ENCODE measurements at regions not wholly inside any gene's neighbourhood (a gene's known extent, or its start where the extent isn't known, plus 50 kb on each side); places are given as distances from the start of the nearest gene placed in this dataset.

- no peaks in the 10 kb centered on the region for H3K27me3 ChIP-seq (replicated peaks; ENCODE audit: insufficient read depth, low read length)
- H3K9me3 ChIP-seq (replicated peaks; ENCODE audit: insufficient read depth, low read length): no peaks in the 10 kb centered on the region
- no peak overlapping the region for H3K27ac ChIP-seq (ENCODE audit: low read length)
- no peaks in the 10 kb centered on the region for H3K4me1 ChIP-seq (ENCODE audit: low read length)
- no peak overlapping the region for H3K4me3 ChIP-seq (ENCODE audit: low read length)
- H3K79me2 ChIP-seq (ENCODE audit: low read length): no peaks in the 10 kb centered on the region
- no peak overlapping the region for H2AFZ ChIP-seq (ENCODE audit: low read length)
- no peak for TF ChIP-seq EZH2phosphoT487 (IDR thresholded peaks at IDR 0.05; ENCODE audit: low read length)
- TF ChIP-seq CTCF (IDR thresholded peaks at IDR 0.05; ENCODE audit: low read length): no peak
- no peak for TF ChIP-seq EZH2 (optimal IDR thresholded peaks at IDR 0.05; ENCODE audit: low read depth, low read length)
- no peaks in the 10 kb centered on the region for H3F3A ChIP-seq (ENCODE audit: insufficient read depth, low read length)
- H4K20me1 ChIP-seq (ENCODE audit: insufficient read depth, low read length): no peaks in the 10 kb centered on the region
- no peak for DNase-seq
- H3K36me3 ChIP-seq (replicated peaks; ENCODE audit: insufficient read depth, low read length): no peaks in the 10 kb centered on the region
- no peak overlapping the region for H3K9ac ChIP-seq (ENCODE audit: low read length)
- H3K4me2 ChIP-seq (ENCODE audit: low read depth, low read length): no peak overlapping the region
- H3K9me2 ChIP-seq (replicated peaks; ENCODE audit: insufficient read depth, low read length): no peaks in the 10 kb centered on the region
Measured at GRCh38 chr7:84324136-84324630, 129.6 kb upstream of the SEMA3A start.

GRCh38 chr7:84317536-84317935, 122.9 kb upstream of the SEMA3A start:
- Histone ChIP-seq H3K9ac (ENCODE audit: low read length) (no peak overlapping the region), H3K9me3 (replicated peaks; ENCODE audit: insufficient read depth, low read length) (no peaks in the 10 kb centered on the region), H3K9me2 (replicated peaks; ENCODE audit: insufficient read depth, low read length) (no peaks in the 10 kb centered on the region), H3K36me3 (replicated peaks; ENCODE audit: insufficient read depth, low read length) (no peaks in the 10 kb centered on the region), H2AFZ (ENCODE audit: low read length) (no peak overlapping the region), H3K4me2 (ENCODE audit: low read depth, low read length) (no peak overlapping the region), H3F3A (ENCODE audit: insufficient read depth, low read length) (no peaks in the 10 kb centered on the region), H3K4me1 (ENCODE audit: low read length) (no peaks in the 10 kb centered on the region), H3K27me3 (replicated peaks; ENCODE audit: insufficient read depth, low read length) (no peaks in the 10 kb centered on the region), H3K27ac (ENCODE audit: low read length) (no peak overlapping the region), H3K79me2 (ENCODE audit: low read length) (no peaks in the 10 kb centered on the region), H4K20me1 (ENCODE audit: insufficient read depth, low read length) (no peaks in the 10 kb centered on the region), H3K4me3 (ENCODE audit: low read length) (no peak overlapping the region)
- TF ChIP-seq CTCF (IDR thresholded peaks at IDR 0.05; ENCODE audit: low read length): no peak
- no peak for TF ChIP-seq EZH2phosphoT487 (IDR thresholded peaks at IDR 0.05; ENCODE audit: low read length)
- no peak for TF ChIP-seq EZH2 (optimal IDR thresholded peaks at IDR 0.05; ENCODE audit: low read depth, low read length)
- no peak for DNase-seq

GRCh38 chr7:84314263-84314662, 119.7 kb upstream of the SEMA3A start:
- H4K20me1 ChIP-seq (ENCODE audit: insufficient read depth, low read length): no peaks in the 10 kb centered on the region
- no peak overlapping the region for H3K4me3 ChIP-seq (ENCODE audit: low read length)
- H3K9me2 ChIP-seq (replicated peaks; ENCODE audit: insufficient read depth, low read length): no peaks in the 10 kb centered on the region
- H3K27ac ChIP-seq (ENCODE audit: low read length): no peak overlapping the region
- TF ChIP-seq CTCF (IDR thresholded peaks at IDR 0.05; ENCODE audit: low read length) (no peak), EZH2phosphoT487 (IDR thresholded peaks at IDR 0.05; ENCODE audit: low read length) (no peak), EZH2 (optimal IDR thresholded peaks at IDR 0.05; ENCODE audit: low read depth, low read length) (no peak)
- no peak for DNase-seq
- H3K36me3 ChIP-seq (replicated peaks; ENCODE audit: insufficient read depth, low read length): no peaks in the 10 kb centered on the region
- no peaks in the 10 kb centered on the region for H3K79me2 ChIP-seq (ENCODE audit: low read length)
- H3K9ac ChIP-seq (ENCODE audit: low read length): no peak overlapping the region
- no peaks in the 10 kb centered on the region for H3F3A ChIP-seq (ENCODE audit: insufficient read depth, low read length)
- H3K27me3 ChIP-seq (replicated peaks; ENCODE audit: insufficient read depth, low read length): no peaks in the 10 kb centered on the region
- no peaks in the 10 kb centered on the region for H3K9me3 ChIP-seq (replicated peaks; ENCODE audit: insufficient read depth, low read length)
- no peak overlapping the region for H3K4me2 ChIP-seq (ENCODE audit: low read depth, low read length)
- no peak overlapping the region for H2AFZ ChIP-seq (ENCODE audit: low read length)
- H3K4me1 ChIP-seq (ENCODE audit: low read length): no peaks in the 10 kb centered on the region

All from MM.1S (cell line).